ENCODE measurements at regions not wholly inside any gene's neighbourhood (a gene's known extent, or its start where the extent isn't known, plus 50 kb on each side); places are given as distances from the start of the nearest gene placed in this dataset.
"Not testable (repeated sequence)": the region's sequence is repeated elsewhere in the genome, so short reads cannot be mapped to it uniquely, and the experiment has no call there.

DNA sequence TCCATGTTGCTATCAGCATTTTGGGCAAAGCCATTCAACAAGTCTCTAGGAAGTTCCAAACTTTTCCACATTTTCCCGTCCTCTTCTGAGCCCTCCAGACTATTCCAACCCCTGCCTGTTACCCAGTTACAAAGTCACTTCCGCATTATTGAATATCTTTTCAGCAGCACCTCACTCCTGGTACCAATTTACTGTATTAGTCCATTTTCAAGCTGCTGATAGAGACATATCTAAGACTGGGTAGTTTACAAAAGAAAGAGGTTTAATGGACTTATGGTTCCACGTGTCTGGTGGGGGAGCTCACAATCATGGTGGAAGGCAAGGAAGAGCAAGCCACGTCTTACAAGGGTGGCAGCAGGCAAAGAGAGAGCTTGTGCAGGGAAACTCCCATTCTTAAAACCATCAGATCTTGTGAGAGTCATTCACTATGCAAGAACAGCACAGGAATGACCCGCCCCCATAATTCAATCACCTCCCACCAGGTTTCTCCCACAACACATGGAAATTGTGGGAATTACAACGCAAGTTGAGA lies 435.6 kb upstream of the GRM7 start:
- DNase-seq (ENCODE audit: low read depth): no peak
- TF ChIP-seq, protein P1, sequence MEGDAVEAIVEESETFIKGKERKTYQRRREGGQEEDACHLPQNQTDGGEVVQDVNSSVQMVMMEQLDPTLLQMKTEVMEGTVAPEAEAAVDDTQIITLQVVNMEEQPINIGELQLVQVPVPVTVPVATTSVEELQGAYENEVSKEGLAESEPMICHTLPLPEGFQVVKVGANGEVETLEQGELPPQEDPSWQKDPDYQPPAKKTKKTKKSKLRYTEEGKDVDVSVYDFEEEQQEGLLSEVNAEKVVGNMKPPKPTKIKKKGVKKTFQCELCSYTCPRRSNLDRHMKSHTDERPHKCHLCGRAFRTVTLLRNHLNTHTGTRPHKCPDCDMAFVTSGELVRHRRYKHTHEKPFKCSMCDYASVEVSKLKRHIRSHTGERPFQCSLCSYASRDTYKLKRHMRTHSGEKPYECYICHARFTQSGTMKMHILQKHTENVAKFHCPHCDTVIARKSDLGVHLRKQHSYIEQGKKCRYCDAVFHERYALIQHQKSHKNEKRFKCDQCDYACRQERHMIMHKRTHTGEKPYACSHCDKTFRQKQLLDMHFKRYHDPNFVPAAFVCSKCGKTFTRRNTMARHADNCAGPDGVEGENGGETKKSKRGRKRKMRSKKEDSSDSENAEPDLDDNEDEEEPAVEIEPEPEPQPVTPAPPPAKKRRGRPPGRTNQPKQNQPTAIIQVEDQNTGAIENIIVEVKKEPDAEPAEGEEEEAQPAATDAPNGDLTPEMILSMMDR (conservative IDR thresholded peaks at IDR 0.05; ENCODE audit: low read depth, low read length): no peak
- no peak overlapping the region for H3K4me3 ChIP-seq (ENCODE audit: low read depth, low read length)

DNA sequence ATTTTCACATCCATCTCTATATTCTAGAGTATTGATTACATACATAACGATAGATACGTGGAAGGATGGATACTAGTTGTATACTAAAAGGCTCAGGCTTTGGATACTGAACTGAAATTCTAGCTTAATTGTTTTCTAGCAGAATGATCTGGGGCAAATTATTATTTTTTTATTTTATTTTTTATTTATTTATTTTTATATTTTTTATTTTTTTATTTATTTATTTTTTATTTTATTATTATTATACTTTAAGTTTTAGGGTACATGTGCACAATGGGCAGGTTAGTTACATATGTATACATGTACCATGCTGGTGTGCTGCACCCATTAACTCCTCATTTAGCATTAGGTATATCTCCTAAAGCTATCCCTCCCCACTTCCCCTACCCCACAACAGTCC lies 432.6 kb upstream of the GRM7 start:
- not testable (repeated sequence) for DNase-seq (ENCODE audit: low read depth); H3K4me3 ChIP-seq (ENCODE audit: low read depth, low read length)

DNA sequence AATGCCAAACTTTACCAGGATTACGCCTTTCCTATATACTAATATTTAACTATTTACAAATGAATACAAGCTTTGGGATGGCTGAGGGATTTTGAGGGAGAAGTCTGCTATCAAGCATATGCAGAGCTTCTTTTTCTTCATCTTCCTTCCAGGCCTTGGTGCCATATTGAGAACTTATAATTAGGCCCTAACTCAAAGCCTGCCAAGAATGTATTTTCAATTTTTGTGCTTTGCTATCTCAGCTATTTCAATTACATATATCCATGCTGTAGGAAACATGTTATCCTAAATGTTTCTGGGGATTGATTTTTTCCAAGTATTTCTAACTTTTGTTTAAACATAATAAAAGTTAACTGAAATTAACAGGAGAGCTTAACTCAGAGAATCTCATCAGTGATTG lies 425.0 kb upstream of the GRM7 start:
- no peak for DNase-seq (ENCODE audit: low read depth)
- TF ChIP-seq, protein P1 (conservative IDR thresholded peaks at IDR 0.05; ENCODE audit: low read depth, low read length): no peak
- H3K4me3 ChIP-seq (ENCODE audit: low read depth, low read length): no peak overlapping the region

DNA sequence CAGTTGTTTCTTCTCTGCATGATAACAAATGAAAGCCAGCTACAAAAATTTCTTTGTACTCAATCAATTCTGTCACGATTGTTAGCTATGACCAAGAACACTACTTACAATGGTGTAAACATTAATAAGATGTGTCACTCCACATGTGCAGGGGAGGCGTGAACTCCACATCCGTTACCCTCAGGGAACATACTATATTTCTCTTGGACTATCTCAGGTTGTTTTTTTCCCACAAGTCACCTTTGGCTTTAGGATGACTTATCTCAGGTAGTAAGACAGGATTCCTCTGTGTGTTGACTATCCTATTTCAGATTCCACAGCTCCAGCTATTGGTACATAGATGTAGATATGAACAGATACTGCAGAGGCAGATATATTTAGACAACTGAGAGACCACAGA lies 423.3 kb upstream of the GRM7 start:
- H3K4me3 ChIP-seq (ENCODE audit: low read depth, low read length): no peak overlapping the region
- no peak for DNase-seq (ENCODE audit: low read depth)
- TF ChIP-seq, protein P1 (conservative IDR thresholded peaks at IDR 0.05; ENCODE audit: low read depth, low read length): no peak

DNA sequence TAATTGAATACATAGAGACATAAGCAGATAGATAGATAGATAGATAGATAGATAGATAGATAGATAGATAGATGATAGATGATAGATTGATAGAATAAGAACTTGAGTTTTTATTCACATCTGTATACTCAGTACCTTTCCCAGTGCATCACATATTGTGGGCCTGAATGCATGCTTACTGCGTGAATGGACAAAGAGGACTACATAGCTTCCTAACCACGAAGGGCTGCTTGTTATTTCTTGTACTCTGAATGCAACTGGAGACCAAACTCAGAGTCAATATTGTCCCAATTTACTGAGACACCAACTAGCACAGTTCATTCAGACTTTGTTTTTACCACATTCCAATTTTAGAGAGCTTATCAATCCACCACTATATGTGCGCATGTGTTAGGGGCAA lies 422.9 kb upstream of the GRM7 start:
- TF ChIP-seq, protein P1 (conservative IDR thresholded peaks at IDR 0.05; ENCODE audit: low read depth, low read length): no peak
- H3K4me3 ChIP-seq (ENCODE audit: low read depth, low read length): no peak overlapping the region
- no peak for DNase-seq (ENCODE audit: low read depth)

DNA sequence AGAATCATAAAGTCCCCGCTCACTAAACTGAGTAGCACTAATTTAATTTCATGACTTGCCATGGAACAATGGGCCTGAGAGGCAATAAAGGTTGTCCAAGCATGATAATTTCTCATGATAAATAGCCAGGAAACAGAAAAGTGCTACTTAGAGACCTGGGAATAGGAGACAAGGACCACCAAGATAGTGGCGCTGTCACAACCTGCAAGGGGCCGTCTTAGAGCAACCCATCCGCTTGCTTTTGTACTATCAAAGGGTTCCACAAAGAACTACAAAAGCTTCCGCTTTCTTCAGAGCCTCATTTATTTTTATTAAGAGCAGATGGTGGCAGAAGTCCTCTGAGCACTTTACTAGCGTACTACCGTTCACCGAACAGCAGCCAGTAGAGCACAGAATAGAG lies 421.7 kb upstream of the GRM7 start:
- no peak overlapping the region for H3K4me3 ChIP-seq (ENCODE audit: low read depth, low read length)
- TF ChIP-seq, protein P1 (conservative IDR thresholded peaks at IDR 0.05; ENCODE audit: low read depth, low read length): no peak
- DNase-seq (ENCODE audit: low read depth): no peak

DNA sequence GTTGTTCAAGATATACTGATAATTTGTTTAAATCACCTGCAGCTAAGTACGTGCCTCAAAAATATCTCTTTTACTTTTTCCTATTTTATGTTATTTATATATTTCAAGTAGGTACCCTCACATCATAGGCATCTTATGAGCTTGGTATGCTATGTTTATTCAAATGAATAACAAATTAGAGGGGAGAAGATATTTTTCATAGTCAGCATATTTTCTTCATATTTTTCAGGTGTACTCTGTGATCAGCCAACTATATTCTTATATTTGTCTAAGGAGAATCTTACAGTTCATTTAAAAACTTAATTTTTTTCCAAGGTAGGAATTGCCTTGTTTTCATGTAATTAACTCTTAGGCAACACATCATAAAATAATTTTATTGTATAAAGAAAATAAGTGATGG lies 421.1 kb upstream of the GRM7 start:
- no peak overlapping the region for H3K4me3 ChIP-seq (ENCODE audit: low read depth, low read length)
- no peak for DNase-seq (ENCODE audit: low read depth)
- TF ChIP-seq, protein P1 (conservative IDR thresholded peaks at IDR 0.05; ENCODE audit: low read depth, low read length): no peak
